SK-N-SH treated with all-trans-retinoic acid at 6 μM for 48 hours (cell line): ENCODE measurements at regions not wholly inside any gene's neighbourhood (a gene's known extent, or its start where the extent isn't known, plus 50 kb on each side); places are given as distances from the start of the nearest gene placed in this dataset.

Experiments
- ARNTL ChIP-seq: fragments of 450-650 bp; formaldehyde crosslinking; IDR thresholded peaks from 2 replicates; pipeline ENCODE4 v1.5.0; 2020; ENCODE audit warnings: low read depth, mild to moderate bottlenecking, moderate library complexity, borderline replicate concordance
- ESRRG ChIP-seq: fragments of 250-450 bp; sonication (Bioruptor Pico); IDR thresholded peaks from 2 replicates; pipeline ENCODE4 v1.6.1; 2021; ENCODE audit warnings: mild to moderate bottlenecking
- OSR1 ChIP-seq: fragments of 250-450 bp; sonication (Bioruptor Pico); IDR thresholded peaks from 2 replicates; pipeline ENCODE4 v1.8.0; 2022; ENCODE audit warnings: moderate library complexity, mild to moderate bottlenecking, inconsistent platforms
- TCF4 ChIP-seq: fragments of 250-450 bp; sonication (Bioruptor Pico); IDR thresholded peaks from 2 replicates; pipeline ENCODE4 v1.8.0; 2021; ENCODE audit warnings: mild to moderate bottlenecking, moderate library complexity, borderline replicate concordance
- TOX ChIP-seq: fragments of 250-450 bp; sonication (Bioruptor Pico); IDR thresholded peaks from 2 replicates; pipeline ENCODE4 v1.8.0; 2021; ENCODE audit warnings: mild to moderate bottlenecking, moderate library complexity, borderline replicate concordance
- ZNF565 ChIP-seq: fragments of 450-650 bp; formaldehyde crosslinking; conservative IDR thresholded peaks from 2 replicates; pipeline ENCODE4 v1.5.0; 2020; ENCODE audit warnings: low read depth, mild to moderate bottlenecking, moderate library complexity
- ZNF8 ChIP-seq: fragments of 450-650 bp; formaldehyde crosslinking; IDR thresholded peaks from 2 replicates; pipeline ENCODE4 v1.5.0; 2020; ENCODE audit warnings: mild to moderate bottlenecking, moderate library complexity
- TF ChIP-seq, protein P1 (sequence below): fragments of 250-450 bp; sonication (Bioruptor Pico); IDR thresholded peaks from 2 replicates; pipeline ENCODE4 v1.8.0; 2020; ENCODE audit warnings: mild to moderate bottlenecking, moderate library complexity, borderline replicate concordance
- TF ChIP-seq, protein P2 (sequence below): fragments of 250-450 bp; sonication (Bioruptor Pico); IDR thresholded peaks from 2 replicates; pipeline ENCODE4 v1.5.1; 2020; ENCODE audit warnings: low read depth, mild to moderate bottlenecking, moderate library complexity

DNA sequence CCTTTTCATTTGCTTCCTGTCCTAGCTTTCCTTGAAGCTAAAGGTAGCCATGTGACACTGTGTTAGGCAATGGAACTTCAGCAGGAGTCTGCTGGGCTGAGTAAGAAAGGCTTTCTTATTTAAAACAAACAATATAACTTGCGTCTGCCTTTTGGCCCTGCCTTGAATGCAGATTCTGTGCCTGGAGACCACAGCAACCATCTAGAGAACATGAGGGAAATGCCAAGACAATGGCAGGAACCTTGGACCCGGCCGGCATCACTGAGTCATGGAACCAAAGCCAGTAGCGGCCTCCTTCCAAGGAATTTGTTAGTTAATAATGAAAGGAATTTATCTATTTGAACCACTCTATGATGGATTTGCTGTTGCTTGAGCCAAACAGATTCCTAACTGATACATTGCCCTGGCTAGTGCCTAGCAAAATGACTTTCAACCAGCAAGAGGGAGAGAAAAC is 207.5 kb upstream of the EPHA4 start:
- TF ChIP-seq, protein P1, sequence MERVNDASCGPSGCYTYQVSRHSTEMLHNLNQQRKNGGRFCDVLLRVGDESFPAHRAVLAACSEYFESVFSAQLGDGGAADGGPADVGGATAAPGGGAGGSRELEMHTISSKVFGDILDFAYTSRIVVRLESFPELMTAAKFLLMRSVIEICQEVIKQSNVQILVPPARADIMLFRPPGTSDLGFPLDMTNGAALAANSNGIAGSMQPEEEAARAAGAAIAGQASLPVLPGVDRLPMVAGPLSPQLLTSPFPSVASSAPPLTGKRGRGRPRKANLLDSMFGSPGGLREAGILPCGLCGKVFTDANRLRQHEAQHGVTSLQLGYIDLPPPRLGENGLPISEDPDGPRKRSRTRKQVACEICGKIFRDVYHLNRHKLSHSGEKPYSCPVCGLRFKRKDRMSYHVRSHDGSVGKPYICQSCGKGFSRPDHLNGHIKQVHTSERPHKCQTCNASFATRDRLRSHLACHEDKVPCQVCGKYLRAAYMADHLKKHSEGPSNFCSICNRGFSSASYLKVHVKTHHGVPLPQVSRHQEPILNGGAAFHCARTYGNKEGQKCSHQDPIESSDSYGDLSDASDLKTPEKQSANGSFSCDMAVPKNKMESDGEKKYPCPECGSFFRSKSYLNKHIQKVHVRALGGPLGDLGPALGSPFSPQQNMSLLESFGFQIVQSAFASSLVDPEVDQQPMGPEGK = no peak
- no peak for TF ChIP-seq ZNF8 (CRISPR knock-in tag)
- no peak for TF ChIP-seq ZNF565 (CRISPR knock-in tag)
- TF ChIP-seq, protein P2, sequence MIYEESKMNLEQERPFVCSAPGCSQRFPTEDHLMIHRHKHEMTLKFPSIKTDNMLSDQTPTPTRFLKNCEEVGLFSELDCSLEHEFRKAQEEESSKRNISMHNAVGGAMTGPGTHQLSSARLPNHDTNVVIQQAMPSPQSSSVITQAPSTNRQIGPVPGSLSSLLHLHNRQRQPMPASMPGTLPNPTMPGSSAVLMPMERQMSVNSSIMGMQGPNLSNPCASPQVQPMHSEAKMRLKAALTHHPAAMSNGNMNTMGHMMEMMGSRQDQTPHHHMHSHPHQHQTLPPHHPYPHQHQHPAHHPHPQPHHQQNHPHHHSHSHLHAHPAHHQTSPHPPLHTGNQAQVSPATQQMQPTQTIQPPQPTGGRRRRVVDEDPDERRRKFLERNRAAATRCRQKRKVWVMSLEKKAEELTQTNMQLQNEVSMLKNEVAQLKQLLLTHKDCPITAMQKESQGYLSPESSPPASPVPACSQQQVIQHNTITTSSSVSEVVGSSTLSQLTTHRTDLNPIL = no peak
- no peak for TF ChIP-seq ARNTL (CRISPR knock-in tag)
- TF ChIP-seq TCF4 (CRISPR knock-in tag) = no peak
- no peak for TF ChIP-seq TOX (CRISPR knock-in tag)
- no peak for TF ChIP-seq ESRRG
- TF ChIP-seq OSR1 (CRISPR knock-in tag) = no peak
